Skin epidermis (tissue), 12 donors: ENCODE measurements at regions not wholly inside any gene's neighbourhood (a gene's known extent, or its start where the extent isn't known, plus 50 kb on each side); places are given as distances from the start of the nearest gene placed in this dataset.

Experiments used
- H3K27ac ChIP-seq, 21 experiments: fragments of 200-600 bp; sonication (generic) in 11 of 21; one replicate each; pipeline ENCODE4 v1.5.0; 2020; ENCODE audit warnings: mild to moderate bottlenecking in 3 of 21, inconsistent platforms in 2 of 21, moderate library complexity in 2 of 21
- H3K4me3 ChIP-seq, 7 experiments: fragments of 200-600 bp; sonication (generic) in 2 of 7; one replicate each; pipeline ENCODE4 v1.5.0; 2020; ENCODE audit warnings: inconsistent platforms in 2 of 7, mild to moderate bottlenecking in 2 of 7, moderate library complexity in 1 of 7

DNA sequence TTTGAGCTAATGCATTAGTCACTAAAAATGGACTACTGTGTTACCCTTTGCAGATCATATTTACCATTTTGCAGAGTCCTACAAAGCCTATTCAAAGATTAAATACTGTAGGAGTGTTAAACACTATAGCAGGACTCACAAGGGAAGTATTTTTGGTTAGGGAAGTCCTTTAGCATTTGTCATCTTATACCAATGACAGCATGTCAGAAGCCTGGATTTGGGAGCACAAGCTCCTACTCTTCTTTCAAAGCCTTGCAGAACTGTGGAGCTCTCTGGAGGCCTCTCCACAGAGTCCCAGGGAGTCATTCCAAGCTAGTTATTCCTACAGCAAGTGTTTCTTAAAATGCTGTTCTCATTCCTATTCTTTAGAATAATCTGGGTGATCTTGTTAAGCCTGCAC, 288.8 kb downstream of the PIK3R1 start:
- no peak overlapping the region for H3K27ac ChIP-seq
- H3K4me3 ChIP-seq, result no peak overlapping the region

DNA sequence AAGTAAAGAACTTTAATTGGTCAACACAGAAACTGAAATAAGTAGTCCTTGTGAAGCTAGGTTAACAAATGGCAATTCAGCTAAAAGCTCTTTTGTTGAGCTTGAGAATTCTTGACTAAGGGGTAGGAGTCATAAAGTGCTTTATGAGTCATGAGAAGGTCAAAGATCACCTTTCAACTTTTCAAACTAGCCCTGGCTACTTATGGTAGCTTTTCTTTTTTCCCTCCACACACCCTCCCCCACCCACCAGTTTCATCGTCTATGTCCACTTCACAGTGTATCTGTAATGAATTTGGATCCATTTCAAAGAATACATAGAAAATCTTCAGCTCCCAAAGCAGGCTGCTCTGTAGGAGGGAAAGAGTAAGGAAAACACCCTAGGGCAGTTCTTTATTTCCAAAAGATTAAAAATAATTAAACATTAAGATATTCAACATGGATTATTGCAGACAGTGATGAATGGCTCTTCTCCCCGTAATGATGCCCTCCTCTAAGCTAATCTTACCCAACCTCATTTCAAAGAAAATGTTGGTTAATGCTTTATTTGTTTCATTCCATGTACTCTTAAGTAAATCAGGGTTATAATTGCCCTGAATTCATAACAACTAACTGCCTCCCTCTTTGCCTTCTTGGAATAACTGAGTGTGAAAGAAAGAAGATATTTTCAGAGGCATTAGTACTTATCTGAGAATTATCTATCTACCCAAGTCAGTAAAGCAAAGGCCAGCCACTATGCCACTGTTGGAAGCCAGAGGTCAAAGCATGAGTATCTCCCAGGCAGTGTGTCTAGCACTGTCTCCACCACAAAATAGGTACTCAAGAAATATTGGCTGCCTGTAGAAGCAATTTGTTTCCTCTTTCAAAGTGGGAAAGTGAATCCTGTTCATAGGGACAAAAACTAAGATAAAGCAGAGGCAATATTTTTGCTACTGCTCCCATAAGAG, 290.6 kb downstream of the PIK3R1 start:
- Histone ChIP-seq H3K27ac (no peak overlapping the region), H3K4me3 (no peak overlapping the region)

GRCh38 chr5:68515514-68515913, 300.0 kb downstream of the PIK3R1 start:
- Histone ChIP-seq H3K4me3 (no peak overlapping the region), H3K27ac (no peak overlapping the region)

DNA sequence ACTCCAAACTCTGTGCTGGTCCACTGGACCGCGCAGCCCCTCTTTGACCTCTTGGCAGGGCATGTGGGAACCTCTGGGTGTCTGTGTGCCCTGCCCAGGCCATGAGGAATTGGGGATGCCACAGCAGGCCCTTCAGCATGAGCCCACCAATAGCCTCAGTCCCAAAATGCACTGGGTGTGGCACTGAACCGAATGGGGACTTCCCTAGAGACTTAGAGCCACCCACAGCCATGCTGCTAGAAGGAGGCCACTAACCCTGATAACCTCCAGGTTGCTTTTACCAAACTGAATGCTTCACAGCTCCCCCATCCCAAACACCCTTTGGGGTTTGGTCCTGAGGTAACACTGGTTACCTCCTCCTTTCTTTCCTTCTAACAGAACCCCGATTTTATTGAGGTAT, 302.7 kb downstream of the PIK3R1 start:
- no peak overlapping the region for H3K4me3 ChIP-seq
- no peak overlapping the region for H3K27ac ChIP-seq

DNA sequence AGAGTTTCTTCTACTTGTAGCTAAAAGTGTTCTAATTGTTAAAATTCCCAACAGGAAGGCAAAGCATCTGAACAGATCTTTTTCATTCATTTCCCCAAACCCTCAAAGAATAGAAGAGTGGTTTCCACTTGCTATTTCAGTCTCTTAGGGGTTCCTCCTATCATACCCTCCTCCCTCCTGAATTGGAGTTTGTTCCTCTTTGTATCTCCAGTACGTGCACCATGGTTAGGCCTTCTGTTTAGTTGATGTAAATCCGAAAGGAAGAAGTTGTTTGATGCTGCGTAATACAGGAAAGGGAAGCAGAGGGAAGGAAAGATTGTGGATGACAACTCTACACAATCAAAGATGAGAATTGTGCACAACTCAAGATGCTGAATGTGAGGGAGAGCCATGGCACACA, 303.6 kb downstream of the PIK3R1 start:
- Histone ChIP-seq H3K4me3 (no peak overlapping the region), H3K27ac (no peak overlapping the region)

DNA sequence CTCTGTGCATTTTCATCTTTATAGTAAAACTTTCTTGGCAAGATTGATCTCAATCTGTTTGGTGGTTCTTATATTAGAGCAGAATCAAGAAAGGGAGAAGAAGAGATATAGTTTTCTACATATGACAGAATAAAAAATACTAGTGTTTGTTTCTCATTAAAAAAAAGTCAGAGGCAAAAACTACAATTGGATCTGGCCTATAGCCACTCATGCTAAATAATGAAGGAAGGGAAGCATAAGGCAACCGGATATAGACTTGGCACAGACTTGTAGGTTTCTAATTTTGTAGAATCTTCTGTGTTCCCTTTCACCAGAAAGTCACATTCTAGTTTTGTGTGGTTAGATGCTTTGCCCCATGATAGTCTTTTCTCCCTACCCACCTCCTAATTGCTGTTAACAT, 306.2 kb downstream of the PIK3R1 start:
- no peak overlapping the region for H3K27ac ChIP-seq

DNA sequence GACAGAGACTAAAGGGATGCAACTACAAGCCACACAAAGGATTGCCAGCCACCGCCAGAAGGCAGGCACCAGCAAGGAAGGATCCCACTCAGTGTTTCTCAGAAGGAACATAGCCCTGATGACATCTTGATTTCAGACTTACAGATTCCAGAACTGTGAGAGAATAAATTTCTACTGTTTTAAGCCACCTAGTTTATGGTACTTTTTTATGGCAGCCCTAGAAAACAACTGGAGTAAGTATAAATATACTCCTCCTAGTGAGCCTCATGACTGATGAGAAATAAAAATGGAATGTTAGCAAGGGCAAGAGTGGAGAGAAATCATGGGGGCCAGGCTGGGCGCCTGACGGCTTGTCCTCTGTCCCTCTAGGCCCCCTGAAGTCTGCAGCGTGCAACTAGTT, 307.3 kb downstream of the PIK3R1 start:
- Histone ChIP-seq H3K27ac (no peak overlapping the region), H3K4me3 (no peak overlapping the region)

More for the DNA sequence above, 306.2 kb downstream of the PIK3R1 start:
- H3K4me3 ChIP-seq, result no peak overlapping the region

DNA sequence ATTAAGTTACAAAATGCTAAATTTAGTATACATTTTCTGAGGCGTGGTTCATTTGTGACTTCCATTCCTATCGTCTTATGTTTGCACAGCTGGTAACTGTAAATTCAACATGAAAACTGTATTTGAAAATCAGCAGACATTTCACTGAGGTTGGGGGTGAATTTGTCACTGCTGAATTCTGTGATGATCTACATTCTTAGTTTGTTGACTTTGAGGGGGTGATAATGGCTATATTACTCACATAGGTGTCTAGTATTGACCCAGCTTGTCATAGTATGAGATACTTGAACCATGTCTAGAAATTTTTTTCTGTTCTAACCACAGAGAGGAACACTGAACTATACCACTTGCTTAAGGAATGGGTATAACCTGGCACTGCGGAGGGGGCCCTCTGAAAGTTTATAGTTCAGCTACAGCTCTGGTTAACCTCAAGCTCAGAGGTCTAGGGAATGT, 313.3 kb downstream of the PIK3R1 start:
- peak overlapping the region in 17 of 21 experiments; percentile 1 to 81 (median 58) for H3K27ac ChIP-seq
- H3K4me3 ChIP-seq, result no peak overlapping the region

- Histone ChIP-seq H3K4me3 (no peak overlapping the region), H3K27ac (peak overlapping the region in 18 of 21 experiments; percentile 1 to 81 (median 57))
Measured at GRCh38 chr5:68529581-68529980, 314.0 kb downstream of the PIK3R1 start.

GRCh38 chr5:68531970-68532369, 316.4 kb downstream of the PIK3R1 start:
- Histone ChIP-seq H3K4me3 (no peak overlapping the region), H3K27ac (no peak overlapping the region)

DNA sequence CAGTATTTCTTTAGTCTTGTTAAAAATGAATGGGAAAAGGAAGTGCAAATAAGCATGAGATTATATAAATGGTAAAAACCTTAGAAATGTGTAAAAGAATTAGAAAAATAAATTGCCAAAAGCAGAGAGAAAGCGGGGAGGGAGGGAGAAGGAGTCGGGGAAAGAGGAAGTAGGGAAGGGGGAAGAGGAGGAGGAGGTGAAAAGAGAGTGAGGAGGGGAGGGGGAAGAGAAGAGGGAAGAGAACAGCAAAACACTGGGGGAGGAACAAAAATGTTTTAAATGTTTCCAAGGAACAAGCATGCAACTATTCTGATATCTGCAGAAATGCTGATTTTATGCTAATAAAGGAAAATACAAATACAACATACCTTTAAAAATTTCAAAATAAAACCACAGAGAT, 317.5 kb downstream of the PIK3R1 start:
- Histone ChIP-seq H3K27ac (peak overlapping the region in 9 of 21 experiments; percentile 4 to 82 (median 60)), H3K4me3 (no peak overlapping the region)

GRCh38 chr5:68533571-68534084, 318.1 kb downstream of the PIK3R1 start:
- H3K4me3 ChIP-seq, result no peak overlapping the region
- H3K27ac ChIP-seq, result peak overlapping the region in 15 of 21 experiments; percentile 4 to 82 (median 61)

DNA sequence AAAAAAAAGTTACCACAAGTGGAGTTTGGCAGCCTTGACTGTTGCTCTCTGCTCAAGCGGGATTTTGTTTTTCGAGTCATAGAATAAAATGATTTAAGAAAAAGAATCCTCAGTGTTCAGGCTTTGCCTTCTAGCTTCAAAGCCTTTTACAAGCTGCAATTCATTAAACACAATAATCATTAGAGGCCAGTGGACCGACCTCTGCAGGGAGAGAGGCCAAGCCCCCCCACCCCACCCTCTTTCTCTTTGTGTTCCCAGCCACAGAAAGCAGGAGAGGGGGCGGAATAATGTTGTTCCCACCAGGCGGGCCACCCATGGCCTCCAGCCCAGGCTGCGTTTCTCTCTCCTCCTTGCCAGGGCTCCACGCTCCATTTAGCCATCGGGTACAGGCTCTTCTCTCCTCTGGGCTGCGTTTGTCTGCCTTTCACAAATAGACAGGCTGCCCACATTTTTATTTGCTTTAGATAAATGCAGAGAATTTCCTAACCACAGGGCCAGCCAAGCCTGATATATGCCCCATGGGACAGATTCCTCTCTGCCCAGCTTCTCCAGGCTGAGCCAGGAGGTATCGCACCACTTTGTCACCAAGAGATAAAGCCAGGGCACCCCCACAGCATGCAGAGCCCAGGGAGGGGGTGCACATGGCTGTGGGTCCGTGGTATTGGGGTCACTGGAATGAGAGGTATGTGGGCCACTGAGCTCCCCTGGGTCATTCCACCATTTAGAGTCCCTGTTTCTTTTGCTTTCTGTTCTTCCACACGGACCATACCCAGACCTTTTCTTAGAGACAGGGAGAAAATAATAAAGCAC, 318.8 kb downstream of the PIK3R1 start:
- no peak overlapping the region for H3K4me3 ChIP-seq
- peak overlapping the region in 19 of 21 experiments; percentile 39 to 82 (median 61) for H3K27ac ChIP-seq

- Histone ChIP-seq H3K4me3 (no peak overlapping the region), H3K27ac (peak overlapping the region in 18 of 21 experiments; percentile 46 to 82 (median 64))
Measured at GRCh38 chr5:68534956-68535520, 319.5 kb downstream of the PIK3R1 start.

DNA sequence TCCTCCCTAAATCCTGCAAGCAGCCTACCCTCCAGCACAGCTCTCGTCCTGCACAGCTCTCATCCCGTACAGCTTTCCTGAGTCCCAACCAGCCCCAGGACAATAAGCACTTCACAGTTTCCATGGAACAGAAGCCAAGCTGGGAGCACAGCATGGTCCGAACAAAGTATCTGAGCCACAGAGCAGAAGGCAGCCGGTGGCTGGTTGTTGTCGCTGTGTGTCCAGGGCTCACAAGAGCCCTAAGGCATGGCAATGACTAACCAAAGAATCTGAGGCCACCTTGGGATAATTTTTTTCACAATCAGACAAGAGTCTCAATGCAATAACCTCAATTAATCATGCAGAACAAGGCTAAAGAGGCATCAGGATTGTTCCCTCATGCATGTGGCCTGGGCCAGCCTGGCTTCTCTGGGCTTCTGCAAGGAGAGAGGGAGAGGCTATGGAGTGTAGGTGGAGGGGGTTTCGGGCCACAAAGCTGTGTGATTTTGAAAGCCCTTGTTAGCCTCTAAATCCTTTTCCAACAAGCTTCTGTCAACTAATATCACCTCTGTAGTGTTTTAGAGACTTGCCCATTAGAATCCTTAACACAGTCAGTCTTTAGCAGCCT, 323.4 kb downstream of the PIK3R1 start:
- no peak overlapping the region for H3K4me3 ChIP-seq
- H3K27ac ChIP-seq, result no peak overlapping the region

DNA sequence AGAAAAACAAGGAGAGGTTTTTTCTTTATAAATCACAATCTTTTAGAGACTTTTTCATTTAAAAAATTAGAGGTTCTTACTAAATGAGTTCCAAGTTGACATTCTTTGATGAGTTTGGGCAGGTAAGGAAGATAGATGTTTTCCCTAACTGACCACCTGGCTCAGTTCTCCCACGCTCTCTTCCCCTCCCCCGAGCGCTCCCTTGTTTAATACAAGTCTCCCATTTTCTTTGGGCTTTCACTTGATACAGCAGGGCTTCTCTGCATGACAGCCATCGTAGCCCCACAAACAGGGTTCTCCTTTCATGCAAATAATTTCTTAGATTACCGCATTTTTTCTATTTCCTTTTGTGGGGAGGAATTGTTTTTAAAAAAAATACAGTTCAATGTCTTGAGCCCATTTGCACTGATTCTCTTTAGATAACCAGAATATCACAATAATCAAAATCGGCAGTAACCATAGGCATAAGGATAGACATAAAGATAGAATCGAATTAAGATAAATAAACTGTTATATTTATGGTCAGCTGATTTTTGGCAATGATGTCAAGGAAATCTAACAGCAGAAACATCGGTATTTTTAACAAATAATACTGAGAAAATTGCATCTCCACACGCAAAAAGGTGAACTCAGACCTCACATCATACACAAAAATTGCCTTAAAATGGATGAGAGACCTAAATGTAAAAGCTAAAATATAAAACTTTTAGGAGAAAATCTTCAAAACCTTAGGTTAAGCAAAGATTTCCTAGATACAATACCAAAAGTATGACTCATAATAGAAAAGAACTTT, 325.4 kb downstream of the PIK3R1 start:
- H3K27ac ChIP-seq, result no peak overlapping the region
- no peak overlapping the region for H3K4me3 ChIP-seq

DNA sequence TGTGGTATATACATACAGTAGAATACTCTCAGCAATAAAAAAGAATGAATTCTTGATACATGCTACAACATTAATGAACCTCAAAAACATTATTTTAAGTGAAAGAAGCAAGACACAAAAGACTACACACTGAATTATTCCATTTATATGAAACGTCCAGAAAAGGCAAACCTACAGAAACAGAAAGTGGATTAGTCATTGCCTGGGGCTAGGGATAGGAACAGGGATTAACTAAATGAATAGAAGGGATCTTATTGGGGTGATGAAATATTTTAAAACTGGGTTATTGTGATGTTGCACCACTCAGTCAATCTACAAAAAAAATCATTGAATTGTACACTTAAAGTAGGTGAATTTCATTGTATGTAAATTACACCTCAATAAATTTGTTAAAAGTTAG, 326.7 kb downstream of the PIK3R1 start:
- Histone ChIP-seq H3K27ac (no peak overlapping the region), H3K4me3 (no peak overlapping the region)

GRCh38 chr5:68543212-68543611, 327.7 kb downstream of the PIK3R1 start:
- no peak overlapping the region for H3K4me3 ChIP-seq
- H3K27ac ChIP-seq, result no peak overlapping the region
